ENCODE measurements at regions not wholly inside any gene's neighbourhood (a gene's known extent, or its start where the extent isn't known, plus 50 kb on each side); places are given as distances from the start of the nearest gene placed in this dataset.

DNA sequence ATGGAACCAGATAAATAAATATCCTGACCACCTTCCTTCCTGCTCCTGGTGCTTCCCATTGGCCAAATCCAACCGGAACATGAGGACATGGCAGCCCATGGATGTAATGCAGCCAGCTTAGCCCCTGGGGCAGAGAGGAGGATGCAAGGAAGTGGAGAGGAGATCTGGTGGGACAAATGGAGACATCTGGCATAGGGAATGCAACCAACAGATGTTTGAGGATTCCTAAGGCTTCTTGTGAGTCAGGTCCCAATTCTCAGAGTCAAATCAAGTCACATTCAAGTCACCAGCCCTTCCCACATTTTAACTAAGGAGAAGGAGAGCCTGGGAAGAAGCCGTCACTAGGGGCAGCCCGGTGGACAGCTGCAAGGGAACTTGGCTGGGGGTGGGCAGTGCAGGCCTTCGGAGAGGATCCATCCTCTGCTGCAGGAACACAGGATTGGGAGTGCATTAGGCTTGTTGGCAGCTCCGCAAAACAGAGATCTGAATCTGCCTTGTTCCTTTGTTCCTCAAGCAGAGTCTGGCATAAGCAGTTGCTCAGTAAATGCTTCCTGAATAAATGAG, 62.8 kb upstream of the HS3ST2 start:
- no peak overlapping the region for H3K4me3 ChIP-seq (ENCODE audit: low read depth in 1 of 3, low read length in 3 of 3)
- H3K9me3 ChIP-seq (ENCODE audit: control insufficient read depth in 2 of 2, insufficient read depth in 1 of 2, low read depth in 1 of 2, low read length in 1 of 2): no peaks in the 10 kb centered on the region
- no peaks in the 10 kb centered on the region for H3K4me1 ChIP-seq (ENCODE audit: control insufficient read depth in 3 of 3, insufficient read depth in 2 of 3, low read depth in 1 of 3, low read length in 2 of 3)
- DNase-seq (no peak), FAIRE-seq (no peak)
- no peak overlapping the region for H3K27ac ChIP-seq (ENCODE audit: low read depth in 1 of 3, low read length in 2 of 3)
- H3K27me3 ChIP-seq (ENCODE audit: control insufficient read depth in 3 of 3, insufficient read depth in 3 of 3, low read length in 3 of 3): no peaks in the 10 kb centered on the region
- H3K36me3 ChIP-seq (ENCODE audit: control insufficient read depth in 3 of 3, insufficient read depth in 2 of 3, low read depth in 1 of 3, low read length in 3 of 3): no peaks in the 10 kb centered on the region
- 58 to 59% (median 59%) methylated on average over 5 of the region's 5 CpGs for WGBS, 3 donors

DNA sequence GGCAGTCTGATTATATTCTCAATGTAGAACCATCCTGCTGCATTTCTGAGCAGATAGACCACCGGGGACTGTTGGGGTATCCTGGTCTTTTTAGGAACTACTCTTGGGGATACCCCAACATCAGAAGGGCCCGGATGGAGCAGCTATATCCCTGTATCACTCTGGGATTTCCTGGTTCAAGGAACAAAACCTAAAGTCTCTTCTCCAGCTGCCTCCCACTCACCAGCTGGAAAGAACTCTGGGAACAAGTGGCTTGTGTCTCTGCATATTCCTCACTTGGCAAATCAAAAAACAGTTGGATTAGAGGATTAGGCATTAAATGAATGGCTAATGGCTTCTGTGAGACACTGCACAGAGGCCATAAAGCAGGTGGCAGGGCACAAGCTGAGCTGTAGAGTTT, 62.3 kb upstream of the HS3ST2 start:
- no peaks in the 10 kb centered on the region for H3K4me1 ChIP-seq (ENCODE audit: control insufficient read depth in 3 of 3, insufficient read depth in 2 of 3, low read depth in 1 of 3, low read length in 2 of 3)
- H3K27ac ChIP-seq (ENCODE audit: low read depth in 1 of 3, low read length in 2 of 3): no peak overlapping the region
- FAIRE-seq: no peak
- H3K36me3 ChIP-seq (ENCODE audit: control insufficient read depth in 3 of 3, insufficient read depth in 2 of 3, low read depth in 1 of 3, low read length in 3 of 3): no peaks in the 10 kb centered on the region
- no peak for DNase-seq
- no peak overlapping the region for H3K4me3 ChIP-seq (ENCODE audit: low read depth in 1 of 3, low read length in 3 of 3)
- no peaks in the 10 kb centered on the region for H3K9me3 ChIP-seq (ENCODE audit: control insufficient read depth in 2 of 2, insufficient read depth in 1 of 2, low read depth in 1 of 2, low read length in 1 of 2)
- H3K27me3 ChIP-seq (ENCODE audit: control insufficient read depth in 3 of 3, insufficient read depth in 3 of 3, low read length in 3 of 3): no peaks in the 10 kb centered on the region
- 76 to 81% (median 80%) methylated on average over 2 of the region's 2 CpGs for WGBS, 3 donors

DNA sequence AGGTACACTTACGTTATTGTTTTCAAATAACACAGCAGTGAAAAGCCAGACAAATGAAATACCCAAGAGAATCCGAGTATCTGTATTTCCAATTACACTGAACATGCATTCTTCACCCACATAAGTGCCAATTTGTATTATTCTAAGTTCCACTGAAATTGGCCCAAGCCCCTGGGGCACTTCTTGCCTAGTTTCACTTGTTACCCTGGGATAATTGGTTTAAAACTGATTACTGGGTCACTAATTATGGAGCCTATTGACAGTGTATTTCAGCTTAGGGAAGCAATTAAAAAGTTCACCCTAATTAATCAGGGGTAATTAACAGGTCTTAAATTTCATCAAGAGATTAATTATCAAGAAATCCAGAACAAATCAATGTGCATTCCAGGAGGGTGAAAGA, 60.5 kb upstream of the HS3ST2 start:
- 31 to 56% (median 37%) methylated on average over 2 of the region's 2 CpGs for WGBS, 3 donors
- H3K4me1 ChIP-seq (ENCODE audit: control insufficient read depth in 3 of 3, insufficient read depth in 2 of 3, low read depth in 1 of 3, low read length in 2 of 3): no peaks in the 10 kb centered on the region
- no peaks in the 10 kb centered on the region for H3K9me3 ChIP-seq (ENCODE audit: control insufficient read depth in 2 of 2, insufficient read depth in 1 of 2, low read depth in 1 of 2, low read length in 1 of 2)
- no peak overlapping the region for H3K27ac ChIP-seq (ENCODE audit: low read depth in 1 of 3, low read length in 2 of 3)
- DNase-seq (no peak), FAIRE-seq (no peak)
- H3K4me3 ChIP-seq (ENCODE audit: low read depth in 1 of 3, low read length in 3 of 3): no peak overlapping the region
- no peaks in the 10 kb centered on the region for H3K27me3 ChIP-seq (ENCODE audit: control insufficient read depth in 3 of 3, insufficient read depth in 3 of 3, low read length in 3 of 3)
- H3K36me3 ChIP-seq (ENCODE audit: control insufficient read depth in 3 of 3, insufficient read depth in 2 of 3, low read depth in 1 of 3, low read length in 3 of 3): no peaks in the 10 kb centered on the region

DNA sequence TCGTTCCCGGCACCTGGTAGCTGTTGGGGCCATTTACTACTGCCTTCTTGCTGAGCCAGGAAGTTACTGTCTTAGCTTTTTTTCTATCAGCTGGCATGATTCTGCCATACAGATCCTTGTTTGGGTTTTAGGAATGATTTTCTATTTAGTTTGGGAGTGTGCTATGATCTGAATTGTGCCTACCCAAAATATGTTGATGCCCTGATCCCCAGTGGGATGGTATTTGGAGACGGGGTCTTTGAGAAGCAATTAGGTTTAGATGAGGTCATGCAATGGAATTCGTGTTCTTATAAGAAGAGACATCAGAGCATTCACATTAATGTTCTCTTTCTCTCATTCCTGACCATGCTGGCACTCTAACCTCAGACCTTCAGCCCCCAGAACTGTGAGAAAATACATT, 59.4 kb upstream of the HS3ST2 start:
- Histone ChIP-seq H3K9me3 (ENCODE audit: control insufficient read depth in 2 of 2, insufficient read depth in 1 of 2, low read depth in 1 of 2, low read length in 1 of 2) (no peaks in the 10 kb centered on the region), H3K27ac (ENCODE audit: low read depth in 1 of 3, low read length in 2 of 3) (no peak overlapping the region), H3K27me3 (ENCODE audit: control insufficient read depth in 3 of 3, insufficient read depth in 3 of 3, low read length in 3 of 3) (no peaks in the 10 kb centered on the region), H3K36me3 (ENCODE audit: control insufficient read depth in 3 of 3, insufficient read depth in 2 of 3, low read depth in 1 of 3, low read length in 3 of 3) (no peaks in the 10 kb centered on the region), H3K4me1 (ENCODE audit: control insufficient read depth in 3 of 3, insufficient read depth in 2 of 3, low read depth in 1 of 3, low read length in 2 of 3) (no peaks in the 10 kb centered on the region), H3K4me3 (ENCODE audit: low read depth in 1 of 3, low read length in 3 of 3) (no peak overlapping the region)
- FAIRE-seq (no peak), DNase-seq (no peak)
- WGBS, 3 donors: 70 to 80% (median 76%) methylated on average over 4 of the region's 4 CpGs

DNA sequence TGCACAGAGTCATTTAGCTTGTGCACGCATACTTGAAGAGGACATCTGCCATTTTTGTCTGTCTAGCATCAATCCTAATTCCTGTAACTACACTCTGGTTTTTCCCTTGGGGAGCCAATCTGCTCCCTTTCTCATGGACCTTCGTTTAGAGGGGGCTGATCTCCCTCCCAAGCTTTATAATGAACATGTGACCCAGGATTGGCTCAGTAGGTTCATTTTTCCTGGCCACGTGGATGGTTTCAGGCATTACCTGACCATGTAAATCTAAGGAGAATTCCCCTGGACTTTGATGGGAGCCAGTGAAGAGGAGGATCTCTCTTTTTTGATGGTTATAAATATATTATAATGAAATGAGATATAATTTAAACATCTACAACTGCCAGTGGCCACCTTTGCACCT, 56.8 kb upstream of the HS3ST2 start:
- Histone ChIP-seq H3K36me3 (ENCODE audit: control insufficient read depth in 3 of 3, insufficient read depth in 2 of 3, low read depth in 1 of 3, low read length in 3 of 3) (no peaks in the 10 kb centered on the region), H3K4me1 (ENCODE audit: control insufficient read depth in 3 of 3, insufficient read depth in 2 of 3, low read depth in 1 of 3, low read length in 2 of 3) (no peaks in the 10 kb centered on the region), H3K27ac (ENCODE audit: low read depth in 1 of 3, low read length in 2 of 3) (no peak overlapping the region), H3K9me3 (ENCODE audit: control insufficient read depth in 2 of 2, insufficient read depth in 1 of 2, low read depth in 1 of 2, low read length in 1 of 2) (no peaks in the 10 kb centered on the region), H3K4me3 (ENCODE audit: low read depth in 1 of 3, low read length in 3 of 3) (no peak overlapping the region), H3K27me3 (ENCODE audit: control insufficient read depth in 3 of 3, insufficient read depth in 3 of 3, low read length in 3 of 3) (no peaks in the 10 kb centered on the region)
- DNase-seq (no peak), FAIRE-seq (no peak)
- 59 to 65% (median 60%) methylated on average over 3 of the region's 3 CpGs for WGBS, 3 donors

DNA sequence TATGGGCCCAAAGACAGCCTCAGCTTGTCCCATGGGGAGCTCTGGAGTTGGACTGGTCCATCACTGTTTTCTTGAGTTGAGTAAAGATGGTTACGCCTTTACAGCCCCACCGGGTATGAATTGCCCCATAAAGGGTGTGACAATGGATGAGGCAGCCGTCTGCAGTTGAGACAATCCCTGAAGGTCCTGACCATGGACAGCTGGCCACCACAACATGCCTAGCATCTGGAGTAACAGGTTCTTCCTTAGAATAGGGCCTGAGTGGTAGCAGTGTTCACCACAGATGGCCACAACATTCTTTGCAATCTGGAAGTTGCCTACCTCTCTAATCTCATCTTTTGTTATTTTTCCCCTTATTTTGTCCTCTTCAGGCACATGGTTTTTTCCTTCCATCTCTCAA, 51.5 kb upstream of the HS3ST2 start:
- no peaks in the 10 kb centered on the region for H3K36me3 ChIP-seq (ENCODE audit: control insufficient read depth in 3 of 3, insufficient read depth in 2 of 3, low read depth in 1 of 3, low read length in 3 of 3)
- FAIRE-seq (no peak), DNase-seq (no peak)
- no peaks in the 10 kb centered on the region for H3K27me3 ChIP-seq (ENCODE audit: control insufficient read depth in 3 of 3, insufficient read depth in 3 of 3, low read length in 3 of 3)
- no peak overlapping the region for H3K27ac ChIP-seq (ENCODE audit: low read depth in 1 of 3, low read length in 2 of 3)
- no peaks in the 10 kb centered on the region for H3K4me1 ChIP-seq (ENCODE audit: control insufficient read depth in 3 of 3, insufficient read depth in 2 of 3, low read depth in 1 of 3, low read length in 2 of 3)
- H3K4me3 ChIP-seq (ENCODE audit: low read depth in 1 of 3, low read length in 3 of 3): no peak overlapping the region
- WGBS, 3 donors: 81 to 88% (median 87%) methylated on average over 3 of the region's 3 CpGs
- no peaks in the 10 kb centered on the region for H3K9me3 ChIP-seq (ENCODE audit: control insufficient read depth in 2 of 2, insufficient read depth in 1 of 2, low read depth in 1 of 2, low read length in 1 of 2)

DNA sequence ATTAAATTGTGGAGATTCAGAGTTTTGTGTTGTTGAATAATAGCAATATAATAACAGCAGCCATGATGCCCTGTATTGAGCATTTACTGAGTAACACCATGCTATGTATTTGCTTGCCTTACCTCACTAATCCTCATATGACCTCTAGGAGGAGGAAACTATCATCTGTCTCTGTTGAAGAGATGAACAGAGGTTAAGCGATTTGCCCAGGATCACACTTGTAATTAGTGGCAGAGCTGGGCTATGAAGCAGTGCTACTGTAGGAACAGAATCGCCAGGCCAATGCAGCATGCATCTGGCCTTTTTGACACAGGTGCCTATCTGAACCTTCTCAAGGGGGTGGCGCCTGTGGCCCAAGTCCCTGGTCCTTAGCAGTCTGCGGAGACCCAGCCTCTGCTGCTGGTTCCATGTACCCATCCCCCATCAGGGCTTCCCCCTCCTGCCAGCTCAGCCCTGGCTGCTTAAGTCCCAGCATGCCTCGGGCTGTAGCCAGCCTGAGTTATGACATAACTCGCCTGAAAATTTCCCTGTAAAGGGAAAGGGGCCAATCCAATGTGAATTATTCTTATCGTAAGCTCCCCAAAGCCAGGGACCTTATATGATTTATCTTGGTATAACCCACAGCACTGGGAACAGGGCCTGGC, 50.4 kb upstream of the HS3ST2 start:
- 55 to 65% (median 61%) methylated on average over 6 to 7 of the region's 7 CpGs for WGBS, 3 donors
- H3K27me3 ChIP-seq (ENCODE audit: control insufficient read depth in 3 of 3, insufficient read depth in 3 of 3, low read length in 3 of 3): no peaks in the 10 kb centered on the region
- DNase-seq (no peak), FAIRE-seq (no peak)
- H3K4me3 ChIP-seq (ENCODE audit: low read depth in 1 of 3, low read length in 3 of 3): no peak overlapping the region
- no peak overlapping the region for H3K27ac ChIP-seq (ENCODE audit: low read depth in 1 of 3, low read length in 2 of 3)
- no peaks in the 10 kb centered on the region for H3K36me3 ChIP-seq (ENCODE audit: control insufficient read depth in 3 of 3, insufficient read depth in 2 of 3, low read depth in 1 of 3, low read length in 3 of 3)
- no peaks in the 10 kb centered on the region for H3K9me3 ChIP-seq (ENCODE audit: control insufficient read depth in 2 of 2, insufficient read depth in 1 of 2, low read depth in 1 of 2, low read length in 1 of 2)
- H3K4me1 ChIP-seq (ENCODE audit: control insufficient read depth in 3 of 3, insufficient read depth in 2 of 3, low read depth in 1 of 3, low read length in 2 of 3): no peaks in the 10 kb centered on the region

Data from small intestine (tissue), 7 donors.